Subcutaneous abdominal adipose tissue (tissue), 5 donors: ENCODE measurements at regions not wholly inside any gene's neighbourhood (a gene's known extent, or its start where the extent isn't known, plus 50 kb on each side); places are given as distances from the start of the nearest gene placed in this dataset.

Experiments
- H3K27ac ChIP-seq: one replicate; pipeline ENCODE4 v1.7.0; 2013; ENCODE audit warnings: low read depth, mild to moderate bottlenecking, inconsistent platforms, low read length, moderate library complexity
- H3K27me3 ChIP-seq, 5 donors: one replicate each; pipeline ENCODE4 v1.7.0; 2013; ENCODE audit warnings: low read length in 5 of 5, inconsistent platforms in 1 of 5; ENCODE audit not compliant: control insufficient read depth in 5 of 5, insufficient read depth in 4 of 5
- H3K36me3 ChIP-seq, 5 donors: one replicate each; pipeline ENCODE4 v1.7.0; 2013; ENCODE audit warnings: low read length in 5 of 5; ENCODE audit not compliant: control insufficient read depth in 5 of 5, insufficient read depth in 5 of 5
- H3K4me1 ChIP-seq, 5 donors: one replicate each; pipeline ENCODE4 v1.7.0; 2013; ENCODE audit warnings: low read length in 5 of 5, mild to moderate bottlenecking in 3 of 5, moderate library complexity in 1 of 5; ENCODE audit not compliant: control insufficient read depth in 5 of 5, insufficient read depth in 5 of 5
- H3K4me3 ChIP-seq, 5 donors: one replicate each; pipeline ENCODE4 v1.7.0; 2013; ENCODE audit warnings: low read length in 5 of 5, low read depth in 1 of 5
- H3K9ac ChIP-seq, 5 donors: one replicate each; pipeline ENCODE4 v1.7.0; 2013; ENCODE audit warnings: low read length in 5 of 5, mild to moderate bottlenecking in 4 of 5, moderate library complexity in 3 of 5
- H3K9me3 ChIP-seq, 5 donors: one replicate each; pipeline ENCODE4 v1.7.0; 2013; ENCODE audit warnings: low read length in 5 of 5; ENCODE audit not compliant: control insufficient read depth in 5 of 5
- donor health status: healthy.
- donor health status: healthy.
- donor health status: healthy.
- donor health status: healthy.
- donor health status: healthy.

GRCh38 chr15:47857776-47858167, 140.5 kb downstream of the SEMA6D start:
- Histone ChIP-seq H3K4me1 (no peaks in the 10 kb centered on the region), H3K9me3 (no peaks in the 10 kb centered on the region), H3K9ac (no peak overlapping the region), H3K27me3 (no peaks in the 10 kb centered on the region), H3K4me3 (no peak overlapping the region), H3K27ac (no peak overlapping the region), H3K36me3 (no peaks in the 10 kb centered on the region)

DNA sequence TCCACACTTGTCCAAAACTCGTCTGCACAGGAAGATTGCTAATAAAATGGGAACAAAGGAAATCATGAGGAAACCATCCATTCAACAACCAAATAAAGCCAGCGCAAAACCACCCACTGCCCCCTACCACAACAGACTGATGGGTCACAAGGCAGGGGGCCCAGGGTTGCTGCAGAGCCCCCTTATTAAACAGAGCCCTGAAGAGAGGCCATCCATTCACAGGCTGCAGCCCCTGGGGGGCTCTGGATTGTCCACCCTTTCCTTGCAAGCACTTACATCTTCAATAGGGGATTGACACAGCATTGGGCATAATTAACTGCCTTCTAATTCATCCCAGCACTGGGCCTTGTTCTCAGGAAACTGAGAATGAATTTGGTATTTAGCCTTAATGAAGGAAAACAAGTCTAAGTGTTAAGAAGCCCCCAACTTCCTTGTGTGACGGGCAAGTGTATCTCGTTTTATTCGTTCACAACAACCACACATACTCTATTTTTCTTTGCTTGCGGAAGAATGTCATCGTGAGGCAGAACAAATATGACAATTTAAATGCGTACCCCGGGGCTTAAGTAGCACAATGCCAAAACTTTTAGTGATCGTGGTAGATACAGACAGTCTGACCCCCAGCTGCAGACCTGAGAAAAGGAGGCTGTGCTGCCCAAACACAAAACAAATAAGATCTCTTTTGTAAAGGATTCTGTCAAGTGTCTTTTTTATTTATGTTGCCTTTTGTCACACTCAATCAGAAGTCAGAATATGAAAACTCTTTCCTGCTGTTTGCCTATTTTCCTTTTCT, 144.0 kb downstream of the SEMA6D start:
- no peak overlapping the region for H3K4me3 ChIP-seq
- H3K4me1 ChIP-seq, result no peaks in the 10 kb centered on the region
- H3K36me3 ChIP-seq, result no peaks in the 10 kb centered on the region
- H3K9me3 ChIP-seq, result peaks cover 0 to 10% (median 4%) of the 10 kb centered on the region in 5 donors
- H3K27ac ChIP-seq, result no peak overlapping the region
- H3K27me3 ChIP-seq, result no peaks in the 10 kb centered on the region
- H3K9ac ChIP-seq, result no peak overlapping the region

DNA sequence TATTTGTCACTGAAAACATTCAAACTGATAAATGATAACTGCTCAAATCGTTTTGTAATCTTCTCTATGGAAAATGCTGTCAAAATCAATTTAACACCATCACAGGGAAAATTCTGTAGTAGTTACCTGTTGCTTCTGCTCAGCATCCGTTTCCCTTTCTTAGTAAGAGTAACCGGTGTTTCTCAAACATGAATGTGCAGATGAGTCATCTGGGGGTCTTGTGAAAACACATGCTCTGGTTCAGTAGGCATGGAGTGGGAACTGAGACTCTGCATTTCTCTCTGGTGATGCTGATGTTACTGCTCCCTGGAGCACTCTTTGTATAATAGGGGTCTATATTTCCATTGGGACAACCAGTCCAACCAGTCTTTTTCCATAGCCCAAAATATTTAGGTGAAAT, 145.1 kb downstream of the SEMA6D start:
- Histone ChIP-seq H3K36me3 (no peaks in the 10 kb centered on the region), H3K4me1 (no peaks in the 10 kb centered on the region), H3K9me3 (peaks cover 0 to 10% (median 4%) of the 10 kb centered on the region in 5 donors), H3K9ac (no peak overlapping the region), H3K27me3 (no peaks in the 10 kb centered on the region), H3K27ac (no peak overlapping the region), H3K4me3 (no peak overlapping the region)

- Histone ChIP-seq H3K27ac (no peak overlapping the region), H3K27me3 (no peaks in the 10 kb centered on the region), H3K36me3 (no peaks in the 10 kb centered on the region), H3K4me1 (peaks cover 0 to 14% (median 5%) of the 10 kb centered on the region in 5 donors), H3K9me3 (peaks cover 0 to 12% (median 5%) of the 10 kb centered on the region in 5 donors), H3K4me3 (no peak overlapping the region), H3K9ac (no peak overlapping the region)
These were observed 149.1 kb downstream of the SEMA6D start for GRCh38 chr15:47866446-47866845.

DNA sequence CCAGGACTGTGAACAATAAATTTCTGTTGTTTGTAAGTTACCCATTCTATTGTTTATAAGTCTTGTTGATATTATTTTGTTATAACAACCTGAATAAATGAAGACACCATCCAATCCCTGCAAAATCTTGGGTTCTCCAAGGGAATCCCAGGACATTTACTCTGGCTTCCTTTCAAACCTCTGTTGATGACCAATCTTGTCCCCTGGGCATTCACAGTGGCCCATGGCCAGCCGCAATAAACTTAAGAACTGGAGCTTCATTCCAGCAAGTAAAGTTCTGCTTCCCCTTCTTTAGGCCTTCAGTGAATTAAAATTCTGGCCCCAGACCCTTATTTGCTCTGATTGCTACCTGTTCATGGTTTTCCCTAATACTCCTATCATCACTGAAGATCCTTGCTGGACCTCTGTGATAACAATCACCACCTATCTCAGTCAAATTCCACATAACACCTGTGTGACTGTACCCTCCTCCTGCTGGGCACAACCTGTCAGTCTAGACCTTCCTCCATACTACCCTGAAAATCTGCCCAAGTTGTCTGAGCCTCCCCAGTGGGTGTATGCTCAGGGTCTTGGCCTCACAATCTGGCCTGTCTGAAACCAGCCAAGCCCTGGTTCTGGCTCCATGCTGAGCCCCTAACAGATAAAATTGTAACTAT, 153.1 kb downstream of the SEMA6D start:
- no peaks in the 10 kb centered on the region for H3K36me3 ChIP-seq
- H3K9ac ChIP-seq, result no peak overlapping the region
- H3K4me3 ChIP-seq, result no peak overlapping the region
- peak overlapping the region; percentile 47 for H3K27ac ChIP-seq
- H3K27me3 ChIP-seq, result no peaks in the 10 kb centered on the region
- peaks cover 0 to 33% (median 15%) of the 10 kb centered on the region in 5 donors for H3K4me1 ChIP-seq
- H3K9me3 ChIP-seq, result peaks cover 0 to 9% (median 3%) of the 10 kb centered on the region in 5 donors

GRCh38 chr15:47870956-47871625, 153.8 kb downstream of the SEMA6D start:
- Histone ChIP-seq H3K36me3 (no peaks in the 10 kb centered on the region), H3K27ac (peak overlapping the region; percentile 47), H3K9me3 (peaks cover 0 to 3% (median 0%) of the 10 kb centered on the region in 5 donors), H3K27me3 (no peaks in the 10 kb centered on the region), H3K4me1 (peaks cover 0 to 33% (median 15%) of the 10 kb centered on the region in 5 donors), H3K4me3 (no peak overlapping the region), H3K9ac (no peak overlapping the region)

DNA sequence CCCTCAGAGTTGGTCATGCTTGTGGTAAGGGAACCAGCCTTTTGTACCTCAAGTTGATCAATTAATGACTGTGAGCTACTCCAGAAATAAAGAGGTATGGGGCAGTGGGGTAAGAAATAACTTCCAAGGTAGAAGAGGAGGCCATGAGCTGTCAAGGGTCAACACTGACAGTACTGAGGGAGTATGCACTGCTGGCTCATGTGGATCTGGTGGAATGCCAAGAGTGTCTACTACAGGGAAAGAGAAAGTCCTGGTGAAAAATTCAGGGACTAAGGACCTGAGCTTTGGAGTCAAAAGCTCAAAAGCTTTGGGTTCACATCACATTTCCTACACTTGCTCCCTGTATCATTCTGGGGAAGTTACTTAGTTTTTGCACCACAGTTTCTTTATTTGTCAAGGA, 154.9 kb downstream of the SEMA6D start:
- Histone ChIP-seq H3K9me3 (peaks cover 0 to 3% (median 0%) of the 10 kb centered on the region in 5 donors), H3K9ac (peak overlapping the region in 2 of 5 donors; percentile 14 to 30), H3K4me3 (no peak overlapping the region), H3K27me3 (no peaks in the 10 kb centered on the region), H3K27ac (peak overlapping the region; percentile 63), H3K36me3 (no peaks in the 10 kb centered on the region), H3K4me1 (peaks cover 0 to 33% (median 15%) of the 10 kb centered on the region in 5 donors)

DNA sequence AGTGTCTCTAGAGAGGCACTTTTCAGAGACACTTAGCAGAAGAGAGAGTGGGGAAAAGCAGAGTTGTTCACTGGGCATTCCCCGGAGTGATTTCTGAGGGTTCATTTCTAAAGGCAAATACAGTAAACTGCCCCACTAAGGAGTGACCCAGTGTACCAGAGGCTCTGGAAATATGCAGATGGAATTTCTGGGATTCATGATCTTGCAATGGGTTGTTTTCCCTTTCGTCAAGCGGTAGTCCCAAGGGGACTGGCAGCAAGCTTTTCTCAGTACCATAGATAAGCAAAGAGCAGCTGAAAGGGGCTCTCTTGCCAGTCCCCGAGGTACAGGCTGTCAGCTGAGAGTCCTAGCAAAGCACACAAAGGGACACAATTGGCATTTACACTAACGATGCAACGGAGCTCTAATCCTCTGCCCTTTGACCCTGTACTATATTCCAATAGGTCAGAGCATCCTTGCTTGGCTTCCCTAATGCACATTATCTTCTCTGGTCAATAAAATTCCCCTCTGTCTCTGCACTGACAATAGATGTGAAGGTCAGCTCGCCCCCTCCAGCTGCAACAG, 155.6 kb downstream of the SEMA6D start:
- H3K27ac ChIP-seq, result peak overlapping the region; percentile 63

DNA sequence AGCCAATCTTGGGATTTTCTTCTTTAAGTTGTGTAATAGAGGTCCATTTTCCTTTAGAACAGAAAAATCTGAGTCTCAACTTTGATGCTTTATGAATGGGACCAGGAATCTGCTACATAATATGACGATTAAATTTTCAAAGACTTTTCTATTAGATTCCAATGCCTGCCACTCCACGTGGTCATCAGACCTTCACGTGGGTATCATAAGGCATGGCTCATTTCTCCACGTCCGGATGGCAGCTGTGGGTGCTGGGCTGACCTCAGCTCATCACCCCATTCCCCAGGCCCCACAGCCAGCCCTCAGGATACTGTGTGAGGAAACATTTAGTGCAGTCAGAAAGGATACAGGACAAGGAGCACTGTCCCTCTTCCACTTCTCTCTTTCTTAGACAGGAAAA, 159.7 kb downstream of the SEMA6D start:
- peaks cover 0 to 15% (median 13%) of the 10 kb centered on the region in 5 donors for H3K4me1 ChIP-seq
- H3K9me3 ChIP-seq, result no peaks in the 10 kb centered on the region
- H3K27me3 ChIP-seq, result no peaks in the 10 kb centered on the region
- no peak overlapping the region for H3K4me3 ChIP-seq
- no peak overlapping the region for H3K27ac ChIP-seq
- no peak overlapping the region for H3K9ac ChIP-seq
- no peaks in the 10 kb centered on the region for H3K36me3 ChIP-seq

More for the DNA sequence above, 155.6 kb downstream of the SEMA6D start:
- H3K9me3 ChIP-seq, result peaks cover 0 to 3% (median 0%) of the 10 kb centered on the region in 5 donors
- H3K9ac ChIP-seq, result no peak overlapping the region
- H3K36me3 ChIP-seq, result no peaks in the 10 kb centered on the region
- no peak overlapping the region for H3K4me3 ChIP-seq
- H3K4me1 ChIP-seq, result peaks cover 0 to 33% (median 15%) of the 10 kb centered on the region in 5 donors
- H3K27me3 ChIP-seq, result no peaks in the 10 kb centered on the region
